ENCODE measurements at regions not wholly inside any gene's neighbourhood (a gene's known extent, or its start where the extent isn't known, plus 50 kb on each side); places are given as distances from the start of the nearest gene placed in this dataset.
"Not testable (repeated sequence)": the region's sequence is repeated elsewhere in the genome, so short reads cannot be mapped to it uniquely, and the experiment has no call there.

- no peak for FAIRE-seq
Observed at GRCh38 chr3:168839653-168840052, 743.9 kb upstream of the GOLIM4 start.

GRCh38 chr3:168834558-168834957 is 738.8 kb upstream of the GOLIM4 start:
- FAIRE-seq, result no peak

GRCh38 chr3:168828943-168829342 is 733.2 kb upstream of the GOLIM4 start:
- FAIRE-seq, result no peak

- no peak for FAIRE-seq
Observed at GRCh38 chr3:168828536-168828935, 732.8 kb upstream of the GOLIM4 start.

- FAIRE-seq, result no peak
Observed at GRCh38 chr3:168828014-168828413, 732.3 kb upstream of the GOLIM4 start.

- FAIRE-seq, result no peak
Observed at GRCh38 chr3:168824107-168824506, 728.4 kb upstream of the GOLIM4 start.

GRCh38 chr3:168823466-168823865 is 727.7 kb upstream of the GOLIM4 start:
- FAIRE-seq, result no peak

- no peak for FAIRE-seq
Observed at GRCh38 chr3:168820810-168821415, 725.2 kb upstream of the GOLIM4 start.

GRCh38 chr3:168817177-168817576 is 721.5 kb upstream of the GOLIM4 start:
- FAIRE-seq, result no peak

GRCh38 chr3:168815946-168816345 is 720.2 kb upstream of the GOLIM4 start:
- no peak for FAIRE-seq

GRCh38 chr3:168813225-168813802 is 717.6 kb upstream of the GOLIM4 start:
- no peak for FAIRE-seq

GRCh38 chr3:168812234-168812633 is 716.5 kb upstream of the GOLIM4 start:
- no peak for FAIRE-seq

- FAIRE-seq, result no peak
Observed at GRCh38 chr3:168808596-168808995, 712.9 kb upstream of the GOLIM4 start.

- FAIRE-seq, result no peak
Observed at GRCh38 chr3:168807448-168807847, 711.7 kb upstream of the GOLIM4 start.

GRCh38 chr3:168806871-168807270 is 711.1 kb upstream of the GOLIM4 start:
- FAIRE-seq, result no peak

- no peak for FAIRE-seq
Observed at GRCh38 chr3:168803536-168803935, 707.8 kb upstream of the GOLIM4 start.

- FAIRE-seq, result no peak
Observed at GRCh38 chr3:168802766-168803165, 707.0 kb upstream of the GOLIM4 start.

GRCh38 chr3:168801794-168802193 is 706.1 kb upstream of the GOLIM4 start:
- no peak for FAIRE-seq

- no peak for FAIRE-seq
Observed at GRCh38 chr3:168796339-168796738, 700.6 kb upstream of the GOLIM4 start.

GRCh38 chr3:168794427-168794826 is 698.7 kb upstream of the GOLIM4 start:
- FAIRE-seq, result no peak

GRCh38 chr3:168782193-168782592 is 686.5 kb upstream of the GOLIM4 start:
- no peak for FAIRE-seq

GRCh38 chr3:168779970-168780645 is 684.4 kb upstream of the GOLIM4 start:
- FAIRE-seq, result not testable (repeated sequence)

- no peak for FAIRE-seq
Observed at GRCh38 chr3:168753724-168754123, 658.0 kb upstream of the GOLIM4 start.

GRCh38 chr3:168752339-168752738 is 656.6 kb upstream of the GOLIM4 start:
- FAIRE-seq, result no peak

- FAIRE-seq, result no peak
Observed at GRCh38 chr3:168747697-168748096, 652.0 kb upstream of the GOLIM4 start.

Data from islet of Langerhans (tissue), 1 donor.